HG02885 (cell line): ENCODE measurements at regions not wholly inside any gene's neighbourhood (a gene's known extent, or its start where the extent isn't known, plus 50 kb on each side); places are given as distances from the start of the nearest gene placed in this dataset.

Experiments
- ATAC-seq: cut with Tn5 transposase; IDR thresholded peaks from one replicate; pipeline ENCODE4 v1.9.1; 2021; ENCODE audit warnings: mild to moderate bottlenecking; ENCODE audit not compliant: unreplicated experiment, poor library complexity

DNA sequence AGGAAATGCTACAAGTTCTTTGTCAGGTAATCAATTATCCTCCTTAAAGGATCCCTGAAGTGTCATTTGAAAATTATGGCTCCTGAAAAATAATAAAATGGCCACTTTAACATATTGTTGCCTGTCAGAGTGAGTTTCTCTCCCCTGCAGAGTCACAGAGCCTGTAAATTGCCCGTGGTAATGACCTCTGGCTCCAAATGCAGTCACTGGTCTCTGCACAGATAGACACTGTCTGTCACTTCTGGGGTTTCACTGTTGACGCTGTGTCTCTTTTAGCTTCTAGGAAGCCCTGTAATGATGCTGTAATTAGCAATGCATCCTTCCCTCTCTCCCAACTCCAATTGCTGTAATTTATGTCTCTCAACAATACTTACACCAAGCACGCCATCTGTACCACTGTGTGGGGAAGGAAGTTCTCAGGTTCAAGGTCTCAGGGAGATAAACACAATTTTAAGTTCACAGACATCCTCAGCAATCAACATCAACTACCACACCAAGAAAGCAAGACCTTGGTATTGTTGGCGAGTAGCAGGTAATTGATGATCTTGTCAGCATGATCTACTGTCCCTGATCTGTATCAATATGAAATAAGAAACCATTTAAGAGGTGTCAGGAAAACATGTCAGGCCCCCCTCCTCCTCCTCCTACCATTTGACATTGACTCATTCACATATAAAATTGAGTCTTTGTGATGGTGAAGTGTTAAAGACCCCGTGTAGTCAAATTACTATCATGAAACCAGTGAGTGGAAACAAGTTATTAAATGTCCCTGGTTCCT is 91.2 kb upstream of the SULF2 start:
- ATAC-seq = no peak

DNA sequence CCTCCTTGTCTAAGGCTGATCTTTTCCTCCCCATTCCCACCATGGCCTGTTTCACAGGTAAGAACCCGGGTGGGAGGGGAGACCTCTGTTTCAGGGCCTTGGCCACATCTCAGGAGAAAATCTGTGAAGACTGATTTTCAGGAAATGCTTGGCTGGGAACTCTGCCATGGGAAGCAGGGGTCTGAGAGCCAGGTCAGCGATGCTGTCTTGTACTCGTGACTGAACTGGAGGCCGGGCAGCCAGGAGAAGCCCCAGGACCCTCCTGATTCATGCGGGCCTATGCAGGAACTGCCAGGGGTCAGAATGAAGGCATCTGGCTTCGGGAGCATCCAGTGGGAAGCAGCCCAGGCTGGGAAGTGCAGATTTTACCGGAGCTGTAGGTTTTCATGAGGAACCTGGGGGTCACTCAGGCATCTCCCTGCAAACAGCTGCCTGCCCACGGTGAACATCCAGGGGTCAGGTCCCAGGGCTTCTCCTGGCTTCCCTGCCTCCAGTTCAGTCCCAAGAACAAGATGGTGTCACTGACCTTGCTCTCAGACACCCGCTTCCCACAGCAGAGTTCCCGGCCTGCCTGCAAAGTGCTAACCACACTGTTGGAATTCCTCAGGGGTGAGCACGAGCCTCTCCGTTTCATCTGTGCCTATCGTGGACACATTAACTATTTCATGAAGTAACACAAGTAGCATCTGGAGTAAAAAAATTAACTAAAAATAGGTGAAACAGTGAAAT is 90.2 kb upstream of the SULF2 start:
- no peak for ATAC-seq

DNA sequence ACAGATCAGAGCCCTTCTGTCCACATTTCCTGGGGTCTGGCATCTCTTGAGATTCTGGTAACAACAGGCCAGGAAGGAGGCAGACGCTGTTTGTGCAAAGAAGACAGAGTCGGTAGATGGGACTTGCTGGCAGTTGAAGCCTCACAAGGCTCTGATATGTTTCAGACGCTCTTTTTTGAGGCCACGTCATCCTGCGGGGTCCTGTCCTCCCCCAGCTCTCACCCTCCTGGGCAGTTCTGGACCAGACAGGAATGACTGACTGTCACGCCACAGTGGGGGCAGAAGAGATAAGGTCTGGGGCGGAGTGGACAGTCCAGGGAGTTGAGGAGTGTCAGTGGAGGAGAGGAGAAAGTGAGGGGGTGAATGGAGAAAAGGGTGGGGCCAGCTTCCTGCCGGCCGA is 87.1 kb upstream of the SULF2 start:
- no peak for ATAC-seq

DNA sequence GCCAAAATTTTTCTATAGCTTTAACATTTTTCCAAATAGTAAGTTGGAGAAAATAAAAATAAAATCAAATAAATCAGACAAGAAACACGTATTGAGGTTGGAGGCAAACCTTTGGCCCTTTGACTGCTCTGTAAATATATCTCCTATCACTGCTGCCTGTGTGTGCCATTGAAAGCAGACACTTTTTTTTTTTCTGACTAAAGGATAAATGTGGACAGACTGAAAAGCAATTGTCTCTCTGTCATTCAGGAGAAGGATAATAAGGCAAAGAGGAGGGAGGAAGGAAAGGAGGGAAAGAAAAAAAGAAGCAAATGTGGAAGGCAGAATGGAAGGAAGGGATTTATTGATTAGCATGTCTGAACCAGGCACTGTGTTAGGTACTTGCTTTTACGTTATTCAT is 85.2 kb upstream of the SULF2 start:
- ATAC-seq = no peak

DNA sequence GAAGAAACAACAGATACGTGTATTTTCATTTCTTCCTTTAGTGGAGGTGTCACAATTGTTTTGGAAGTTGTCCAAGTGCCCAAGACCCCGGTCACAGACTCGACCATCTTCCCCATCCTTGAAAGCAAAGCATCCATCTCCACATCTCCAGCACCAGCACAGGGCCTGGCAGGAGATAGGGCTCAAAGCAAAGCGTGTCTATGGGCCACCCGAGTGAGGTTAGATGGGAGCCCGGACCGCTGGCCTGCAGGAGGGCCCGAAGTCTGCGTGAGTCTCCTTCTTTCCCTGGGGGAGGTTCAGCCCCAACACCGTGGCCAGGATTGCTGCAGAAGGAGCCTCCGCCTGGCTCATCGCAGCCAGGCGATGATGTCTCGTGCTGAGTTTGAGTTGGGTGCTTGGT is 83.5 kb upstream of the SULF2 start:
- ATAC-seq = no peak

DNA sequence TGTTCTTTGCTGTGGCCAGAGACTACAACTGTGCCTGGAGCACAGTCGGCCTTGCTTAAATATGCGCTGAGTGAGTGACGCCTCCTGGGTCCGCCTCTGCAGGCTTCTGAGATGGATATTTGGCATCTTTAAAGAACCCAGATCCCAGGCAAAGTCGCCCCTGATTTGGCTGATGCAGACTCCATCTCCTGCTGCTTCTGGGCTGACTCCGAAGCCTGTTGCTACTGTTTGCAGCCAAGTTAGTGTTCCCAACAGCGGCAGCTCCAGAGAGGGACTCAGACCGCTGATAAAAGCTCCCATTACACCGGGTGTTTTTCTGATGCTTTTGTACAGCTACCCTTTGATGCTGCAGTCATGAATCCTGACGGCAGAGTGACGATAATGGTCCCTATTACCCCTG is 83.0 kb upstream of the SULF2 start:
- no peak for ATAC-seq

DNA sequence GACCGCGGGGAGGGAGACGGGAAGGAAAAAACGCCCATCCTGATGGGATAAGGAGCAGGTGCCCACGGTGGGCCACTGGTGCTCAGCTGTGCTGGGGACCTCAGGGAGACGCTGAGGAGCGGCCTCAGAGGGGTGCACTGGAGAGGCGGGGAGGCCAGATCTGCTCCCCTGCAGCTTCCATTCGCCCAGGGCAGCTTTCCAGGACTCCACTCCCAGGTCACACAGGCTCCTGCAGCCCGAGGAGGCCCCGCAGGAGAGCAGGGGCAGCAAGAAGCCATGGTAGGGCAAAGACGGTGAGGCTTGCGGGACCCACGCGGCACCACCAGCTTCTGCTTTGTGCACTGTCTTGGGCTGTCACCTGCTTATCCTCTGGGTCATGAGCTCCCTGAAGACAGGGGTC is 82.5 kb upstream of the SULF2 start:
- no peak for ATAC-seq

DNA sequence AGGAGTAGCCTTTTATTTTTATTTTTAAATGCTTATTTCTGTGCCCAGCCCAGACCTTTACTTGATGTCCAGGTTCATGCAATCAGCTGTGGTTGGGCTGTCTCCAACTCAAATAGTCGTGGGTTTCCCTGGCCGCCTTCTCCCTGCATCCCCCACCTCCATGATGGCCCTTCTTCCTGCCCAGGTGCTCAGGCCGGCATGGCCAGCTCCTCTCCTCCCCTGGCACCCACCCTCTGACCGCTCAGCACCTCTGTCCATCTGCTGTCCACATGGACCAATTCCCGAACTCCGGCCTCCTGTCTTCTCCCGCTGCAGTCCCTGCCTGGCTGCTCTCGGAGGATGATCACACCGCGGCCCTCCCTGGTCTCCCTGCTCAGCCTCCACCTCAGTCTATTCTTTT is 81.2 kb upstream of the SULF2 start:
- ATAC-seq = no peak

DNA sequence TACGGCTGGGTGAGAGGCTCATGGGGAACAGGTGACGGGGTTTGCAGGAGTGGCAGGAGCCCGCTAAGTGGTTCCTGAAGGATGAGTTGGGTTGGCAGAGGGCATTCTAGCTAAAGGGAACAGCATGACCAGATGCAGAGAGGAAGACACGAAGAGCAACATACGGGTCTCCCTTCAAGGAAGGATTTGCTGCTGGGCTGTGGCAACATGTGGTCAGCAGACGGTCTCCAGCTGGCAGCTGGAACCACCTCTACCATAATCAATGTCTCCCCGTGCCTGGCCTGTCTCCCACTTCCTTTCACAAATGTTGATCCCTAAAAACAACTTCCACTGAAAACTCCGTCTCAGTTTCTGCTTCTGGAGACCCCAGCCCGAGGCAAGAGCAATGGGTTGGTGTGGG is 80.6 kb upstream of the SULF2 start:
- no peak for ATAC-seq

DNA sequence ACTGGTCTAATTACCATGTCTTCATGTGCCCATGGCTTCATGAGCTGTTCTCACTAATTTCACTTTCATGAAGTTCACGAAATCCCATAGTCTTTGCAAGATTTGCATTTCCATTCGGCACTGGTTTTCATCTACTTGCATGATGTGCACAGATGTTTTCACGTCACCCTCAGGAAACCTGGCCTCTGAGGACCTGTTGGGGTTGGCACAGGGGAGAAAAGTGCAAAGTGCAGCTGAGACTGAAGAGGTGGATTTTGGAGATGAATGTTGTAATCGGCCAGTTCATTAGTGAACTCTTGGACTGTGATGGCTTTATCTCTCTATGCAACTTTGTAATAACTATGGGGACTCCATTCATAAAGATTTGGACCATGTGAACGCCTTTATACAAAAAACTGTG is 80.2 kb upstream of the SULF2 start:
- no peak for ATAC-seq

DNA sequence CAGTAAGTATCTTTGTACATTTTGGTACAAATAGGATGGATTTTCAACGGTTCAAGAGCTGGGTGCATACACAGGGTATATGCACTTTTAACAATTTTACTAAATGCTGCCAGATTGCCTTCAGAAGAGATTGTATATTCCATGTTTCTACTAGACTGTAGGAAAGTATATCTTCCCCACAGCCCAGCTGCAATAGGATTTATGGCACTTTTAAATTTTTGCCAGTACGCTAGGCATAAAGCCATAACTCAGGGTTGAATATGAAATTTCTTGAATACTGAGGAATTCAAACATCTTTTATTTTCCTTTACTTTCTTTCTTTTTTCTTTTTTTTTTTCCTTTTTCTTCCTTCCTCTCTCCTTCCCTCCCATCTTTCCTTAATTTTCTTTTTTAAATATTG is 78.7 kb upstream of the SULF2 start:
- ATAC-seq = no peak

DNA sequence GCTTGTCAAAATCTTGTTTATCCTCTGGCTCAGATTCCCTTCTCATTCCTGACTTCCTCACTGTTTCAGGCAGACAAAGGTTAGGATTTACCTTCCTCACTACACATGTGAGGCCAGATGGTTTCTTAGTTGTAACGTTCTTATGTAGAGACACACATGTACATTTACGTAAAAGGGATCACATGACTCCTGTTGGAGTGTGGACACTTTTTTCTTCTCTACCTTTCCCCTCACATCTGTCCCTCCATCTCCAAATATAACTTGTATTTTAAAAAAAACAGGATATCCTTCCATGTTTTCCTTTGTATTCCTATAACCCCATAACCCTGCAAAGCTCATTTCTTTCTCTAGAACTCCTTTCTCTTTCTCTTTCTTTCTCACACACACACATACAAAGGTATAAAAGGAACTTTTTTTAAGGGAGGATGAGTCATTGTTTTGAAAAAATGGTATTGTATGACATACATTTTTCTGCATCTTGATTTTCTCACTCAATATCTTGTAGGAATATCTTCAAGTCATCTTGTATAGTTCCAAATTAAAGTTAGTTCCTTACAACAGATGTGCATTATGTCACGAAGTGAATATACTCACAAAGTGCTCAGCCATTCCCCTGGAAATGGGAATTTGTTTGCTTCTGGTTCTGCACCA is 78.2 kb upstream of the SULF2 start:
- ATAC-seq = no peak

DNA sequence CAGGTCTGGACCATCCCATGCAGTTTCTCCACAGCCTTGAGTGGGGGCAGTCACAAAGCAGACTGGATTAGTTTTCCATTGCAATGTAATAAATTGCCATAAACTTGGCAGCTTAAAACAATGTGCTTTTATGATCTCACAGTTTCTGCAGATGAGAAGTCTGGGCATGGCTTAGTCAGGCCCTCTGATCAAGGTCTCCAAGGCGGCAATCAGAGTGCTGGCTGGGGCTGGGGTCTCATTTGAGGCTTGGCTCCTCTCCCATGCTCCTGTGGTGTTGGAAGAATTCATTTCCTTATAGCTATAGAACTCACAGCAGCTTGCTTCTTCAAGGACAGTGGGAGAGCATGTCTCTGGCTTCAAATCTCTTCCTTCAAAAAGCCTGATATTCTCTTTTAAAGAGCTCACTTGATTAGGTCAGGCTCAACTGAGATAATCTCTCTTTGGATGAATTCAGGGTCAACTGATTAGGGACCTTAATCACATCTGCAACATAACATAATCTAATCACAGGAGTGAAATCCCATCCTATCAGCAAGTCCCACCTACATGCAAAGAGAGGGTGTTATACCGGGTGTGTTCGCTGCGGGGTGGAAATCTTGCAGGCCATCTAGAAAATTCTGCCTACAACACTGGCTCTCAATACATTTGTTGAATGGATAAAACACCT is 77.4 kb upstream of the SULF2 start:
- no peak for ATAC-seq

DNA sequence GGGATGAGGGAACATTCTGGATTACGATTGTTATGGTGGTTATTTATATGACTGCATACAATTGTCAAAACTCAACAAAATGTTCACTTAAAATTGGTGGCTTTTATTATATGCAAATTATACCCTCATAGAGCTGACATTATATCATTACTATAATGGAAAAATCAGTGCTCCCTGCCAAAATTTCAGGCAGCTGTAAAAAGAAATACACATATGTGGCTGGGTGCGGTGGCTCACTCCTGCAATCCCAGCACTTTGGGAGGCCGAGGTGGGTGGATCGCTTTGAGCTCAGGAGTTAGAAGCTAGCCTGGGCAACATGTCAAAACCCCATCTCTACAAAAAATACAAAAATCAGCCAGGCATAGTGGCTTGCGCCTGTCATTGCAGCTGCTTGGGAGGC is 75.8 kb upstream of the SULF2 start:
- ATAC-seq = no peak

DNA sequence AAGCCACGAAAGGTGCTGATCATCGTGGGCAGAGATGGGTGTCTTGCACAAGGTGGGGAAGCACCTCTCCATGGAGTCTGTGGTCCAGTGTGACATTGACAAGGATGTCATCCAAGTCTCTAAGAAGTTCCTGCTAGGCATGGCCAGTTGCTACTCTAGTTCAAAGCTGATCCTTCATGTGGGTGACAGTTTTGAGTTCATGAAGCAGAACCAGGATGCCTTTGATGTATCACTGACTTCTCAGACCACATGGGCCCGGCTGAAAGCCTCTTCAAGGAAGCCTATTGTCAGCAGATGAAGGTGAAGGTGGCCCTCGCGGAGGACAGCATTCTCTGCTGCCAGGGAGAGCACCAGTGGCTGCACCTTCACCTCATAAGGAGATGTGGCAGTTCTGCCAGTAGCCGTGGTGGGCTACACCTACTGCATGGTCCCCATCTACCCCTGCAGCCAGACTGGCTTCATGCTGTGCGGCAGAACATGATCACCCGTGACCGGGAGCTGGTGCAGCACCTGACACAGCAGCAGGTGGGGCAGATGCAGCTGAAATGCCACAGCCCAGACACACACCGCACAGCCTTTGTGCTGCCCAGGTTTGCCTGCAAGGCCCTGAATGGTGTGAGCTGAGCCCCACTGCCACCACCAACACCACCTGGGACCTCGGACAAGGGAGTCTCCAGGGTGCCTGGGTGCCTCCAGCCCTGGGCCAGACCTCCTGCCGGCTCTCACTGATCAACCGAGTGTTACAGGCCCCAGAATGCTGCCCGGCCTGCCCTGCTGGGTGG is 75.0 kb upstream of the SULF2 start:
- no peak for ATAC-seq

DNA sequence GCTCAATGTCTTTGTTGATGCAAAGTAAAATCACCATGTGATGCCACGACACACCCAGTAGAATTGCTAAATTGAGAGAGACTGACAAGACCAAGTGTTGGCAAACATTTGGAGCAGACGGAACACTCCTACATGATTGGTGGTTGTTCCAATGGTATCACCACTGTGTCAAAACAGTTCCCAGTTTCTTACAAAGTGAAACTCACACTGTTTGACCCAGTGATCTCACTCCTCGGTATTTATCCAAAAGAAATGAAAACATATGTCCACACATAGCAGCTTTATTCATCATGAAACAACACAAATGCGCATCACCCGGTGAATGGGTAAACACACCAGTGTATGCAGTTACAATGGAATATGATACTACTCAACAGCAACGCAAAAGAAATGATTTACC is 74.0 kb upstream of the SULF2 start:
- no peak for ATAC-seq

DNA sequence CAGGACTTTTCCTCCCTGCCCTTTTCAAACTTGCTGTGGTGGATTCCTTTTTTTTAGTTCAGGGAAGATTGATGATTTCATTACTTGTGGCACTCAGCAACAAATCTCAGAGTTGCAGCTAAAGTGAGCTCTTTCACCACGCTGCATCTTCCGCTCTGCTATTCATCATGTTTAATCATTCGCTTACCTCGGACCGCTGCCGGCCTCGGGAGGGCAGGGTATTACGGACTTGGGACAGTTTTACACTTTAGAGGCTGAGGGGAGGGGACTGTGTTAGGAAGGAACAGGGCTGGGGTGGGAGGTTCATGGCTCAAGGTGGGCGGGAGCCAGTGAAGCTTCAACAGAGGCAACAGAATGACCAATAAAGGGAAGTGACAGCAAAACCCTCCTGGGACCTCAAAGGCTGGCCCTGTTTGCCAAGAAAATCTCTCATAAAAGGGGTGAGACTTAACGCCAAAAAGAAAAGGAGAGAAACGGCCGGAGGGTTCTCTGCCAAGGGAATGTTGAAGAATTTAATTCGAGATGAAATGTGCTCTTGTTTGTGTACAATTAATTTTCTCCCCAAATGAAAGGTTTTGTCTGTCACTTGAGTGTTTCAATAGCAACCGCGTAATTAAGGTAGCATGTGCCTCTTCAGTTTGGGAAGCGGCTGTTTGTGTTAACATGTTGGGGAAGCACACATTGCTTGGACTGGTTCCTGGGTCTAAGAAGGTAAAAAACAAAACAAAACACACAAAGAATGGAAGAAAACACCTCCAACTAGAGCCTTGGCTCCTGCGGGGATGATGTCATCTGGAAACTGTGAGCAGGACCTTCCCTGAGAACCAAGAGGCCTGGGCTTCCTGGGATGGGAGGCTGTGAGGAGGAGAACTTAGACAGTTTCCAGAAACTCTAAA is 72.5 kb upstream of the SULF2 start:
- ATAC-seq = no peak

DNA sequence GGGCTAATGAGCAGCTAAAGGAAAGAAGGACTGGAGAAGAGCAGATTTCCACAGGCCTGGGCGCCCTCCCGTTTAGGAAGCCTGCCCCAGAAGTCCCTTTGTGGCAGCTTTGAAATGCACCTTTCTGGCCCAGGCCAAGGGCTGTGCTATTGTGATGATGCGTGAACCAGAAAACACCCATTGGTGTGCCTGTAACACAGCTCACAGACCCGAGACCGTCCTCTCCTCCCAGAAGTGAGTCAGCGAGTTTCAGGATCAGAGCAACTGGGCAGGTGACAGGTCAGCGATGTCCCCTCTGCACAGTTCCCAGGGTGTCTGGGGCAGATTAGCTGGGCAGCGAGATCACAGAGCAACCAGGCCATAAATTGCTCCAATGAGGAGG is 71.9 kb upstream of the SULF2 start:
- no peak for ATAC-seq

DNA sequence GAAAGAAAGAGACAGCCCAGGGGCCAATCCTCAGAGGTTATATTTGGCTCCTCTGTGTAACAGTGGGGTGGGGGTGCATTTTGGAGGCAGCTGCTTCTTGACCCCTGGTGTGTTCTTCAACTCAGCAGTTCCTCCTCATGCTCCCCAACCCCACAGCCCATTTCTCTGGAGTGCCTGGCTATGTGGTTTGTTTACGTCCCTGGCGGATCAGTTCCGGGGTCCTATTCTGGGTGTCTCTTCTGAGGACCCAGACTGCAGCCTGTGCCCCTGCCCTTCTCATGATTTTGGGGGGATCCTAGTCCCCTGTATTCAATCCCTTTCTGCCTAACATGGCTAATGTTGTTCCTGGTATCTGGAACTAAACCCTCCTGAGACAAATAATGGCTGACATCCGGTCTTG is 70.5 kb upstream of the SULF2 start:
- ATAC-seq = no peak
